ENCODE measurements at regions not wholly inside any gene's neighbourhood (a gene's known extent, or its start where the extent isn't known, plus 50 kb on each side); places are given as distances from the start of the nearest gene placed in this dataset.

DNA sequence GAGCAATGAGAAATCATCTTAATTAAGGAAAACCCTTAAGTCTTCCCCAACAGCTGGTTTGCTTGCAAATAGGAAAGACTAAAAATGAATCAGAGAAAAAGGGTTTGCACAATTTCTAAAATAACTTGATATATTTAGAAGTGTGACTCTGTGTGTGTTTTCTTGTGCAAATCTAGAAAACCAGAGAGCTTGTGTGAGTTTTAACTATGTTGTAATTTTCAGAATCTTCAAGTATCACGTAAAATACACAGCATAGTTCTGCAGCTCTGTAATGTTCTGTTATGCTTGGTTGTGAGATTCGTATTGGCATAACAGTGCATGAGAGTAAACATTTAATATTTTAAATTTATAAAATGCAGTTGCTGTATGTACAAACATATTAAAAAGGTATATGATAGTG is 74.7 kb upstream of the GAP43 start:
- TF ChIP-seq, protein P1, sequence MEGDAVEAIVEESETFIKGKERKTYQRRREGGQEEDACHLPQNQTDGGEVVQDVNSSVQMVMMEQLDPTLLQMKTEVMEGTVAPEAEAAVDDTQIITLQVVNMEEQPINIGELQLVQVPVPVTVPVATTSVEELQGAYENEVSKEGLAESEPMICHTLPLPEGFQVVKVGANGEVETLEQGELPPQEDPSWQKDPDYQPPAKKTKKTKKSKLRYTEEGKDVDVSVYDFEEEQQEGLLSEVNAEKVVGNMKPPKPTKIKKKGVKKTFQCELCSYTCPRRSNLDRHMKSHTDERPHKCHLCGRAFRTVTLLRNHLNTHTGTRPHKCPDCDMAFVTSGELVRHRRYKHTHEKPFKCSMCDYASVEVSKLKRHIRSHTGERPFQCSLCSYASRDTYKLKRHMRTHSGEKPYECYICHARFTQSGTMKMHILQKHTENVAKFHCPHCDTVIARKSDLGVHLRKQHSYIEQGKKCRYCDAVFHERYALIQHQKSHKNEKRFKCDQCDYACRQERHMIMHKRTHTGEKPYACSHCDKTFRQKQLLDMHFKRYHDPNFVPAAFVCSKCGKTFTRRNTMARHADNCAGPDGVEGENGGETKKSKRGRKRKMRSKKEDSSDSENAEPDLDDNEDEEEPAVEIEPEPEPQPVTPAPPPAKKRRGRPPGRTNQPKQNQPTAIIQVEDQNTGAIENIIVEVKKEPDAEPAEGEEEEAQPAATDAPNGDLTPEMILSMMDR (IDR thresholded peaks at IDR 0.05), result no peak
- TF ChIP-seq POLR2A (IDR thresholded peaks at IDR 0.05) (no peak), POLR2AphosphoS5 (IDR thresholded peaks at IDR 0.05) (no peak), EP300 (IDR thresholded peaks at IDR 0.05) (no peak)

Measured in stomach (tissue), 4 donors.